Adrenal gland (tissue), 9 donors: ENCODE measurements at regions not wholly inside any gene's neighbourhood (a gene's known extent, or its start where the extent isn't known, plus 50 kb on each side); places are given as distances from the start of the nearest gene placed in this dataset.

Source experiments
- DNase-seq, 7 donors: peaks; one replicate each; pipeline ENCODE4 v3.0.0-alpha.2; 2019 to 2020
- H3K27ac ChIP-seq, 5 donors: fragments of 200-600 bp; sonication (generic) in 4 of 5; 1 replicate in 3 of 5; 2 replicates in 2 of 5; pipeline versions ENCODE4 v1.5.1 to v1.8.0; 2016 to 2020; ENCODE audit warnings: mild to moderate bottlenecking in 1 of 5
- H3K27me3 ChIP-seq: fragments of 200-600 bp; 2 replicates; pipeline ENCODE4 v1.8.0; 2021
- H3K36me3 ChIP-seq, 2 donors: fragments of 200-600 bp; replicated peaks in 1 of 2; 1 replicate in 1 of 2; 2 replicates in 1 of 2; pipeline versions ENCODE4 v1.5.1 to v1.8.0; 2018 to 2022
- H3K4me1 ChIP-seq, 2 donors: fragments of 200-600 bp; replicated peaks in 1 of 2; 1 replicate in 1 of 2; 2 replicates in 1 of 2; pipeline versions ENCODE4 v1.5.1 to v1.8.0; 2018 to 2021
- H3K4me3 ChIP-seq, 4 donors: fragments of 200-600 bp; sonication (generic) in 3 of 4; one replicate each; pipeline ENCODE4 v1.5.1; 2016 to 2018
- H3K9me3 ChIP-seq, 3 donors: fragments of 200-600 bp; sonication (generic) in 1 of 3; replicated peaks in 1 of 3; 1 replicate in 2 of 3; 2 replicates in 1 of 3; pipeline versions ENCODE4 v1.5.1 to v1.8.0; 2016 to 2021
- CTCF ChIP-seq, 6 experiments: fragments of 450-650 bp in 4 of 6; fragments of 200-600 bp in 2 of 6; sonication (generic) in 1 of 6; IDR thresholded peaks; 1 replicate in 5 of 6; 2 replicates in 1 of 6; pipeline versions ENCODE4 v1.5.1 to v1.8.0; 2016 to 2021; ENCODE audit warnings: antibody characterized with exemption in 6 of 6, mild to moderate bottlenecking in 2 of 6, moderate library complexity in 1 of 6
- POLR2A ChIP-seq, 2 donors: fragments of 450-650 bp; IDR thresholded peaks; one replicate each; pipeline ENCODE4 v1.6.1; 2017; ENCODE audit warnings: antibody characterized with exemption in 2 of 2, mild to moderate bottlenecking in 2 of 2, moderate library complexity in 1 of 2
- WGBS, 4 donors: extraction: QIAGEN DNeasy Blood & Tissue Kit in 2 of 4; methylation state at CpG; one replicate each; pipeline versions ENCODE4 v1.1.5 to v1.1.7; 2013 to 2017; 5-methylcytosine and 5-hydroxymethylcytosine counted together
- intact Hi-C, 2 donors: fragments of 100-400 bp; cut with DNase I; formaldehyde crosslinking; loops; one replicate each; pipeline versions ENCODE4 v1.14.1 to v1.15.0; 2022 to 2023
- donor health status: healthy with polysubstance abuse.
- donor health status: Bipolar disorder and iron deficiency.
- donor health status: DM: yes; HTN: yes; CAD: no.
- donor health status: DM: no; HTN: no; CAD: no.
- donor health status: DM: no; HTN: no; CAD: no.

- no peak for TF ChIP-seq POLR2A (IDR thresholded peaks at IDR 0.05)
- no peak for TF ChIP-seq CTCF (IDR thresholded peaks at IDR 0.05)
- H3K27ac ChIP-seq, result no peak overlapping the region
These were observed 1135.6 kb upstream of the FAM98A start for GRCh38 chr2:34734662-34735061.

GRCh38 chr2:34734042-34734441, 1134.9 kb upstream of the FAM98A start:
- H3K4me1 ChIP-seq, result no peaks in the 10 kb centered on the region
- WGBS, 4 donors, result 51 to 62% (median 56%) methylated on average over 1 of the region's 1 CpG
- intact Hi-C loops, result no loop called here

More at GRCh38 chr2:34734662-34735061, 1135.6 kb upstream of the FAM98A start:
- no peaks in the 10 kb centered on the region for H3K27me3 ChIP-seq
- DNase-seq, result no peak
- no peaks in the 10 kb centered on the region for H3K4me1 ChIP-seq
- intact Hi-C loops, result no loop called here
- H3K36me3 ChIP-seq, result no peaks in the 10 kb centered on the region
- H3K4me3 ChIP-seq, result no peak overlapping the region
- no peaks in the 10 kb centered on the region for H3K9me3 ChIP-seq

GRCh38 chr2:34731292-34731691, 1132.2 kb upstream of the FAM98A start:
- TF ChIP-seq CTCF (IDR thresholded peaks at IDR 0.05) (no peak), POLR2A (IDR thresholded peaks at IDR 0.05) (no peak)
- DNase-seq, result no peak
- 64 to 81% (median 76%) methylated on average over 2 of the region's 2 CpGs for WGBS, 4 donors
- Histone ChIP-seq H3K4me3 (no peak overlapping the region), H3K27me3 (no peaks in the 10 kb centered on the region), H3K36me3 (no peaks in the 10 kb centered on the region), H3K27ac (no peak overlapping the region), H3K9me3 (no peaks in the 10 kb centered on the region), H3K4me1 (no peaks in the 10 kb centered on the region)
- intact Hi-C loops, result no loop called here

More at GRCh38 chr2:34734042-34734441, 1134.9 kb upstream of the FAM98A start:
- H3K36me3 ChIP-seq, result no peaks in the 10 kb centered on the region
- no peak for DNase-seq
- no peak overlapping the region for H3K27ac ChIP-seq
- TF ChIP-seq CTCF (IDR thresholded peaks at IDR 0.05) (no peak), POLR2A (IDR thresholded peaks at IDR 0.05) (no peak)
- H3K27me3 ChIP-seq, result no peaks in the 10 kb centered on the region
- H3K9me3 ChIP-seq, result no peaks in the 10 kb centered on the region
- no peak overlapping the region for H3K4me3 ChIP-seq

- Histone ChIP-seq H3K27ac (no peak overlapping the region), H3K9me3 (no peaks in the 10 kb centered on the region), H3K4me1 (no peaks in the 10 kb centered on the region), H3K27me3 (no peaks in the 10 kb centered on the region), H3K4me3 (no peak overlapping the region), H3K36me3 (no peaks in the 10 kb centered on the region)
- intact Hi-C loops, result no loop called here
- WGBS, 4 donors, result 33 to 42% (median 36%) methylated on average over 2 of the region's 2 CpGs
- DNase-seq, result no peak
- no peak for TF ChIP-seq CTCF (IDR thresholded peaks at IDR 0.05)
- TF ChIP-seq POLR2A (IDR thresholded peaks at IDR 0.05), result no peak
These were observed 1130.7 kb upstream of the FAM98A start for GRCh38 chr2:34729845-34730244.
